Cerebellar nuclear complex (tissue), 1 donor: ENCODE measurements at regions not wholly inside any gene's neighbourhood (a gene's known extent, or its start where the extent isn't known, plus 50 kb on each side); places are given as distances from the start of the nearest gene placed in this dataset.
"Not testable (repeated sequence)": the region's sequence is repeated elsewhere in the genome, so short reads cannot be mapped to it uniquely, and the experiment has no call there.

ENCODE experiments used
- DNase-seq, 2 experiments: peaks; one replicate each; lab custom pipeline; 2025; lab: John Stamatoyannopoulos, UW

- no peak for DNase-seq
These were observed 51.4 kb downstream of the MRPL36 start for GRCh38 chr5:1748271-1748670.

- DNase-seq, result no peak
These were observed 51.9 kb downstream of the MRPL36 start for GRCh38 chr5:1747803-1748085.

GRCh38 chr5:1747079-1747802, 52.4 kb downstream of the MRPL36 start:
- no peak for DNase-seq

GRCh38 chr5:1746371-1747078, 53.1 kb downstream of the MRPL36 start:
- no peak for DNase-seq

GRCh38 chr5:1745796-1746370, 53.8 kb downstream of the MRPL36 start:
- DNase-seq, result no peak

DNA sequence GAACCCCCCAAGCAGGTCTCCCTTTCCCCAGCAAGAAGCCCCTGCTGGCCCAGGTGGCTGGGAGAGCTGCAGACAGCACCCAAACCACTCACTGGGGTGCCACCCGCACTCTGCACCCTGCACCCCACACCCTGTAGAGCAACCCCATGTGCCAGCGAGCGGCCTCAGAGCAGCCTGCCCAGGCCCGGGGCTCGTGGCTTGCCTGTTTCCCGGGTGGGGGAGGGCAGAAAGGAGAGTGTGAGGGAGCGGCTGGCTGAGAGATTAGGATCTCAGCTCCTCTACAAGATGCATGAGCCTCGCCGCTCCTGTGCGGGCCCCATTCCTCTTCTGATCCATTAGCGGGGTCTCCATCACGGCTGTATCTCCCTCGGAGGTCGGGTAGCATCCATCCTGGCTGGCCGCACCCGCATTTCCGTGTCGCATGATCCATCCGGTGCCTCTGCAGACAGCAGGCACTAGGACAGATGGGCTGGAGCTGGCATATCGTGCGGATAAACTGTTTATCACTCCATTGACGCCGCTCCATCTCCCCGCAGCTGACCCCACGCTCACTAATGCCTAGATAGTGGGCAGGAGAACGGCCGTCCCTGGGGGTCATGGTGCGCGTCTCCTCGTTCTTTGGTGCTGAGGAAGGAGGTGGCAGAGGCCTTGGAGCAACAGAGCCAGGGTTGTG, 54.4 kb downstream of the MRPL36 start:
- no peak for DNase-seq

DNA sequence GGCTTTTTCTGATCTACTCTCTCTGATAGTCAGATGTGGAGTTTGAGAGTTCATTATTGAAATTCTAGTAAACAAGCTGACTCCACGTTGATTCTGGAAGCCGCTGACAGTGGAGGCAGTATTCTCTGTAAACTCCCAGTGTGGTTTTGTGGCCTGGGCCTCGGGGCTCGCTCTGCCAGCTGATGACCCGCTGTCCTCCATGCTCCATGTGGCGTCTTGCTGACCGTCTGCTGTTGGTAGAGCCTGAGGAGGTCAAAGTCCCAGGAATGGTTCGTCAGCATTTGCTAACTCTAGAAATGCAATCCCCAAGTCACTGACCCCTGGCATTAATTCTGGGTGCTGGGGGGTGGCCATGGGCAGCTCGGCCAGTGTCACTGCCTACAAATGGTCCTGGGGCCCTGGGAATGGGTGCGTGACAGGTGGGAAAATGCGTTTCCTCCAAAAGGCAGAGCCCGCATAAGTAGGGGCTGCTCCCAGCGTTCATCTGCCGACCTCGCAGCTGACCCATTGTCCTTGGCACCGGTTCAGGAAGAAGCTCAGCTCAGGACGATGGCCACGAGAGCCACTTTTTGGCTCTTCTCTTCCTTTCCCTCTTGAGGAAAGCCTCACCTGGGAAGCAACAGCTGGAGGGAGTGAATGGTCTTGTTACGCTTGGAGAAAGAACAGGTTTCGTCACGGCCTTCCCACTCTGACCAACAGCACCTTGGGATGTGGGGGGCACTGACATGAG, 55.1 kb downstream of the MRPL36 start:
- no peak for DNase-seq

- no peak for DNase-seq
These were observed 55.9 kb downstream of the MRPL36 start for GRCh38 chr5:1743769-1744085.

DNA sequence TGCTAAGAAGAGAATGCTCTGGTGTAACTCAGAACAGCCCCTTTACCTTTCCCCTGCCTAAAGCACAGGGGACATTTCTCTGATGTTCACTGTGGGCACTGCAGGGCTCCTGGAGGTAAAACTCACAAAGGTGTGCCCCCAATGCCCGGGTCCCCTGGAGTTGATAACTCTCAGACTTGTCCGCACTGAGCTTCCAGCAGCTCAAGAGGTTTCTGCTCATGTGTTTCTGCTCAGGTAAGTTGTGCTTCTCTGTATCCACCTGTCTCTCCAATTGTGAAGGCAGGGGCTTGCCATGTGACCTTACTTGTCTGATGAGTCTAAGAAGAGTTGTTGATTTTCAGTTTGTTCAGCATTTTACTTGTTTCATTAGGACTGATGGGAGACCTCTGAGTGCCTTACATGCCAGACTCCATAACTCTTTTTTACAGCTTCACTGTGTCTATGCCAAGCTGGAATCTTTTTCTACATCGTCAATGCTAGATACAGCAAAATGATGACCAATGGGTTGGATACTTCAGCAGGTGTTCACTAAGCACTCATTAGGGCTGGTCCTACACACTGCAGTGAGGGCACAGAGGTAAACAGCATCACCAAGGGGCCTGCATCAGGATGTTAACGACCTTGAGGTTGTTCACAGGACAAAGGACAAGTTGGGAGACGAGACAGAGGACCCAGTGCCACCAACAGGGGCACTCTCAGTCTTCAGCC, 56.4 kb downstream of the MRPL36 start:
- no peak for DNase-seq

DNA sequence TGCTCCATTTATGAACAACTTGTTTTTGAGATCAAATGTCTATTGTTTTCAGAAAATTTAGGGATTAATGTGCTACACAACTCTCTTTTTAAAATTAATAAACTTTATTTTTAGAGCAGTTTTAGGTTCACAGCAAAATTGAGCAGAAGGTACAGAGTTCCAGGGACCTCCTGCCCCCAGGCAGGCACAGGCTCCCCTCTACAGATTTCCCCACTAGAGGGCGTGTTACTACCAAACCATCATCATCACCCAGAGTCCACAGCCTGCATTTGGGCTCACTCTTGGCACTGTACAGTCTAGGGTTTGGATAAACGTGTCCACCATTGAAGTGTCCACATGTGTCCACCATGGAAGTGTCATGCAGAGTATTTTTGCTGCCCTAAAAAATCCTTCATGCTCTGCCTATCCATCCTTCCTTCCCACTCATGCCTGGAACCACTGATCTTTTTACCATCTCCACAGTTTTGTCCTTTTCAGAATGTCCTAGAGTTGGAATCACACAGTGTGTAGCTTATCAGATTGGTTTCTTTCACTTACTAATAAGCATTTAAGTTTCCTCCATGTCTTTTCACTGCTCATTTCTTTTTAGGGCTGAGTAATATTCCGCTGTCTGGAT, 61.7 kb downstream of the MRPL36 start:
- DNase-seq, result no peak

GRCh38 chr5:1736889-1737711, 62.5 kb downstream of the MRPL36 start:
- no peak for DNase-seq

GRCh38 chr5:1736065-1736464, 63.6 kb downstream of the MRPL36 start:
- DNase-seq, result no peak

GRCh38 chr5:1735320-1735970, 64.2 kb downstream of the MRPL36 start:
- DNase-seq, result no peak

DNA sequence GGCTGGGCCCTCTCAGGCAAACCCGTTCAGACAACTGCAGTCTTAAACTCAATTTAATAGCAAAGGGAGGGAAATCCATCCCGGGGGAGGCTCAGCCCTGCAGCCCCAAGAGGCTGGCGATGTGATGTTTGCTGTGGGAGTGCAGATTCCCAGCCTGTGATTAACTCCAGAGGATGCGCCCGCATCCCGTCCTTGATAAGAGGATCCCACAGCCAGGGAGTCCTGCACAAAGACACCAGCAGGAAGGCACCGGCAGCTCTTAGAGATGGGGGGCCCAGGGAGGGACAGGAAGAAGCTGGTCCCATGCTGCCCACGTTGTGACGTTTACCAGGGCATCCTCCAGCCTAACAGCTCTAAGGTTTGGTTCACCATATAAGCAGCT, 64.7 kb downstream of the MRPL36 start:
- no peak for DNase-seq

GRCh38 chr5:1734271-1734907, 65.2 kb downstream of the MRPL36 start:
- no peak for DNase-seq

GRCh38 chr5:1733369-1733768, 66.3 kb downstream of the MRPL36 start:
- no peak for DNase-seq

DNA sequence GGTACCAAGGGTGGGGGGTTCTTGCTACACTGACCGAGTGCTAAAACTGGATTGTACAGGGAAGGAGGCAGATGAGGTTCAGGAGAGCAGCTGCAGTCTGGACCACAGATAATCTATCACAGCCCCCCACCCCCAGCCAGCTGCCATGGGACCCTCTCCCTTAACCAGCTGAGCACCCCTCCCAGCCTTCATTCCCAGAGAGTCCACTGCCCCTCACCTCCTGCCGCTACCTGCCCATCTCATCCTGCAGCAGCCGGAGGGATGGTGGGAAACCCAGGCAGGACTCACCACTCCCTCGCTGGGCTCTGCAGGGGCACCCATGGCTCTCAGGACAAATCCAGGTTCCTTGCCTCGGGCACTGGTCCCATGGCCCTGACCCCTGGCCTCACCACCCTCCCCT, 66.7 kb downstream of the MRPL36 start:
- DNase-seq, result no peak

- no peak for DNase-seq
These were observed 67.2 kb downstream of the MRPL36 start for GRCh38 chr5:1732238-1732941.

DNA sequence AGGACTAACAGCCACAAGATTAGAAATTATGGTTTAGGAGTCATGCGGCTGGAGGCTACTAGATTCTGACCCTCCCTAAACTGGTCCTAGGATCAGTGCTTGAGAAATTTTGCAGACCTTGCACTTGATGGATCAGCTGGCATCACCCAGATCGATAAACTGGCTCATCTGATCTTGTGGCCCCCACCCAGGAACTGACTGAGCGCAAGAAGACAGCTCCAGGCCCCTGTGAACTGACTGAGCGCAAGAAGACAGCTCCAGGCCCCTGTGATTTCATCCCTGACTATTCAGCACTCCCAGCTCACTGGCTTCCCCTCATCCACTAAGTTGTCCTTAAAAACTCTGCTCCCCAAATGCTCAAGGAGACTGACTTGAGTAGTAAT, 67.8 kb downstream of the MRPL36 start:
- DNase-seq, result not testable (repeated sequence)
